Erythroblast (primary cell): ENCODE measurements at regions not wholly inside any gene's neighbourhood (a gene's known extent, or its start where the extent isn't known, plus 50 kb on each side); places are given as distances from the start of the nearest gene placed in this dataset.
"Not testable (repeated sequence)": the region's sequence is repeated elsewhere in the genome, so short reads cannot be mapped to it uniquely, and the experiment has no call there.

Experiments
- DNase-seq, 2 experiments: peaks; one replicate each; lab custom pipeline; 2025; lab: John Stamatoyannopoulos, UW
- GATA1 ChIP-seq: IDR thresholded peaks from 2 replicates; pipeline ENCODE4 v1.6.1; 2011; ENCODE audit warnings: low read depth, mild to moderate bottlenecking, control low read depth, low read length, moderate library complexity
- POLR2A ChIP-seq: IDR thresholded peaks from 2 replicates; pipeline ENCODE4 v1.6.1; 2011; ENCODE audit warnings: mild to moderate bottlenecking, low read length

GRCh38 chr12:20142316-20142715, 226.0 kb upstream of the PDE3A start:
- DNase-seq = no peak
- TF ChIP-seq GATA1 (no peak), POLR2A (no peak)

GRCh38 chr12:20142956-20143355, 225.4 kb upstream of the PDE3A start:
- DNase-seq = no peak
- TF ChIP-seq POLR2A (no peak), GATA1 (no peak)

DNA sequence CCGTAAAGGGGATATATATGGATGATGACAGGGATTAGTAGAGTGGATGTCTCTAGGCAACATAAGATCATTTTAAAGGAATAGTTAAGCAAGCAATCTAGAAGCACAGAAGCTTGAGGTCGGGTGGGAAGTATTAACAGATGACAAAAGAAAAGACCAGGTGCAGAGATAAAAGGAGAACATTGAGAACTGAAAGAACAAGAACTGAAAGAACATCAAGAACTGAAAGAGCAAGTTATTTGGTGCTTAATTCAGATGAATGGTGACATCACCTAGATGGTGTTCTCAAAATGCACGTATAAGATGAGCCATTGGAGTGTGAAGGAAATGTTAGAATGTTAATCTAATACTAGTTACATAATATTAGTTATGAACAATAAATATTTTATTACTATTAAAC, 224.0 kb upstream of the PDE3A start:
- no peak for TF ChIP-seq GATA1
- no peak for TF ChIP-seq POLR2A
- no peak for DNase-seq

GRCh38 chr12:20148241-20148640, 220.1 kb upstream of the PDE3A start:
- TF ChIP-seq GATA1 (no peak), POLR2A (no peak)
- no peak for DNase-seq

GRCh38 chr12:20150835-20151422, 217.4 kb upstream of the PDE3A start:
- DNase-seq = no peak
- TF ChIP-seq POLR2A = no peak
- no peak for TF ChIP-seq GATA1

- no peak for DNase-seq
- TF ChIP-seq GATA1 (no peak), POLR2A (no peak)
These were observed 214.3 kb upstream of the PDE3A start for GRCh38 chr12:20154052-20154451.

GRCh38 chr12:20155374-20155773, 213.0 kb upstream of the PDE3A start:
- no peak for TF ChIP-seq GATA1
- TF ChIP-seq POLR2A = no peak
- DNase-seq = no peak

DNA sequence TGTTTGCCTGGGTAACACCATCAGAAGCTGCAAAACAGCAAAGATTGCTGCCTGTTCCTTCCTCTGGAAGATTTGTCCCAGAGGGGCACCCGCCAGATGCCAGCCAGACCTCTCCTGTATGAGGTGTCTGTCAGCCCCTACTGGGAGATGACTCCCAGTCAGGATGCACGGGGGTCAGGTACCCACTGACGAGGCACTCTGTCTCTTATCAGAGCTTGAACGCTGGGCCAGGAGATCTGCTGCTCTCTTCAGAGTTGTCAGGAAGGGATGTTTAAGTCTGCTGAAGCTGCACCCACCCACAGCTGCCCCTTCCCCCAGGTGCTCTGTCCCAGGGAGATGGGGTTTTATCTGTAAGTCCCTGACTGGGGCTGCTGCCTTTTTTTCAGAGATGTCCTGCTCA, 207.4 kb upstream of the PDE3A start:
- DNase-seq = not testable (repeated sequence)

DNA sequence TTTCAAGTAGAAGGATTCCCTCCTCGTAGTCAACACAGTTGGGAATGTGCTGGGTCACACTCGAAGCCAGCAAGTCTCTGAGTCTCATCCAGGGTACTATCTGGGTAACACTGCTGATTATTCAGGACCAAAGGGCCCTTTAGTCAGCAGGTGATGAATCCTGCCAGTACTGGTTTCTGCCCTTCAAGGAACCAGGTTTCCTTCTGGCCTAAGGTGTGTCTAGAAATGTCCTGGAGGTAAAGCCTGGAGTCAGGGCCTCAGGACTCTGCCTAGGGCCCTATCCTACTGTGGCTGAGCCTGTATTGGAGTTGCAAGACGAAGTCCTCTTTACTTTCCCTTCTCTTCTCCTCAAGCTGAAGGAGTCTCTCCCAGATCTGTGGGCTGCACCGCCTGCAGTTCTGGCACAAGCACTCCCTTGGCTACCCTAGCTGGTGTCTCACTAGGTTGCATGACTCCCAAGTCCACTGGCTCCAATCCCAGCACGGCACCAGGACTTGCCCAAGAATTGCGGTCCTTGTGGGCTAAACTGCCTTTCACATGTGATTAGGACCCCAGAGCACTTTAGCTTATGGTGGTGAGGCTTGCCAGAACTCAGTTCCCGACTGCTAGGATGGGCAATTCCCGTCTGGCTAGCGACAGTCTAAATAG, 193.7 kb upstream of the PDE3A start:
- TF ChIP-seq GATA1 = no peak
- no peak for TF ChIP-seq POLR2A
- no peak for DNase-seq

DNA sequence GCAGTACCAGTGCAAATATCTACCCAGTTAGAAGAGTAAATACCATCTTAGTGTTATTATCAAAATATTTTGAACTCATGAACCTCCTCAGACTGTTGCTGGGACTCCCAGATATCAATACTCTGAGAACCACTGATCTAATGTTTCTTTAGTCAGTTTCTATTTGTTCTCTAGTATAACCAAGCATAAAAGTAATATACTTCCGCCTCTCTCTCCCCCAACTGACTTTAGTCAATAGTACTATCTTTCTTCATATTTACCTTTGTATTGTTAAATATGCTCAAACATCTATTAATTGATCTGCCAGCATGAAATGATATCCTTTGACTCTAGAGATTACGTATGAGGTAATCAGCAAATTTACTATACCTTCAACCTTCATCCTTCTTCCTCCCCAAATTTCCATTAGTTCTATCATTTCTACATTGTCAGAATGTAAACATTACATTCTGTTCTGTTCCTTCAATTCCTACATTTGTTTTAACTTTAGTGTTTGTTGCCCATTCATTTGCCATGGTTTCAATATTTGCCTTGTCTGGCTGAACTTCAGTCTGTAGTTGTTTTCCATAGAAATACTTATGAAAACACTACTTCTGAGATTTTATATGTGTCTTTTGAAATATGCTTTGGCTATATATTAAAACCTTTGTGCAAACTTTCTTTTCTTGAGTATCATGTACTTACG, 192.5 kb upstream of the PDE3A start:
- no peak for DNase-seq
- TF ChIP-seq GATA1 = no peak
- no peak for TF ChIP-seq POLR2A

- DNase-seq = no peak
- TF ChIP-seq POLR2A (no peak), GATA1 (no peak)
These were observed 186.7 kb upstream of the PDE3A start for GRCh38 chr12:20181416-20182180.

DNA sequence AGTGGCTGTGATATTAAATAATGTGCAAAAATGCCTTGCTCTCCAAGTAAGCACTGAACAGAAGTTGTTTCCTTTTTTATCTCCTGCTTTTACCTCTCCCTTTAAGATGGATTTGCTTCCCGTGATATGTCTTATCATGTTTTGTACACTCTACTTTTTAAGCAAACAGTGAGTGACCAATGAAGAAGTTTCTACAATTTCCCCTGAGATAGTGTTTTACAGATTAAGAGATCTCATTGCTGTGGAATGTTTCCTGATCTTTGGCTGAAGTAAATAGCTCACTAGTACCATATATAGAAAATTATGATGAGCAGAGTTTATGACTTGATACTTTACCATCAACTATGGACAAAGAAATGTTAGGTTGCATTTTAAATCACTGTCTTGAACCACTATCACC, 184.8 kb upstream of the PDE3A start:
- TF ChIP-seq GATA1 = no peak
- TF ChIP-seq POLR2A = no peak
- no peak for DNase-seq

- TF ChIP-seq GATA1 (no peak), POLR2A (no peak)
- DNase-seq = no peak
These were observed 183.8 kb upstream of the PDE3A start for GRCh38 chr12:20184514-20184913.

DNA sequence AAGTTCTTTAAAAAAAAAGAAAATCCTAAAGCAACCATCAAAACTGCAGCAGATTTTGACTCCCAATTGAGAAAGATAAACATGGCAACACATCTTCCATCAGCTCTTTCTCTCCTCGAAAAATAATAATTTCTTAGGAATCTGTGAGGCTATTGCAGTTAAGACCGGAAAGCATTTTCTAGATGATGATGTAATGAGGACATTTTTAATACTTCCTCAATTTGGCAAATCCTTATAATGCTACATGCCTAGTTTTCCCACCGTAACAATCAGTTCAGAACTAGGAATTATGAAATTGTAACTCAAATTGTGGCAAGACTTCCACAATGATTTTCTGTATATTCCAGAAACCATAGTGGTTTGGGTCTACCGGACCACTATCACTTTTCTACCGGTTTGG, 180.9 kb upstream of the PDE3A start:
- TF ChIP-seq GATA1 (no peak), POLR2A (no peak)
- DNase-seq = no peak
